ENCODE measurements at regions not wholly inside any gene's neighbourhood (a gene's known extent, or its start where the extent isn't known, plus 50 kb on each side); places are given as distances from the start of the nearest gene placed in this dataset.
A peak's percentile ranks its signal among the peaks of the same experiment; 100 is the strongest.

DNA sequence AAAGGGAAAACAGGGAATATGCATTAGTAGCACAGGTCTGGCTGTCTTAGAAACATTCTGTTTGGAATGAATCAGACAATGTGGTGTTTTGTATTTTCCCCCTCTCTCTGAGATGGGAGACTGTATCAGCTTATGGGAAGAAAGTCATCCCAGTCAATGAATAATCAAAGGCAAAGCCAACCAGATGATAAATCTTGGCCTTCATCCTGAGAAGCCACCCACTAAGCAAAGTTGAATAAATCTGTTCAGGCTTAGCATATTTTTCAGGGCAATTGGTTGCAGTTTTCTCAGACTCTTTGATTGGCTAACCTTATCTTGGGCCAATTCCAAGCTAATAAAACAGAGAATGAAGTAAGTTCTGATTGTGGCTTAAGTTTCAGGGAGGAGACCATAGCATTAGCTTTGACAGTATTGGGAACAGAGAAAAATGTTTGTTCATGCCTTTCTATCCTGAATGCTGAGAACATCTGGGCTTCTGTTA lies 63.6 kb upstream of the ARL8B start:
- Histone ChIP-seq H3K4me3 (ENCODE audit: low read depth, low read length) (no peak overlapping the region), H3K36me3 (replicated peaks) (no peaks in the 10 kb centered on the region), H3K27ac (peak overlapping the region; percentile 56), H3K27me3 (replicated peaks) (no peaks in the 10 kb centered on the region)
- DNase-seq = peak; percentile 33
- in situ Hi-C loops (cut with HindIII; ENCODE audit: low pct_ligation_motif_present, low sequenced_read_pairs) = no loop called here
- TF ChIP-seq, protein P1, sequence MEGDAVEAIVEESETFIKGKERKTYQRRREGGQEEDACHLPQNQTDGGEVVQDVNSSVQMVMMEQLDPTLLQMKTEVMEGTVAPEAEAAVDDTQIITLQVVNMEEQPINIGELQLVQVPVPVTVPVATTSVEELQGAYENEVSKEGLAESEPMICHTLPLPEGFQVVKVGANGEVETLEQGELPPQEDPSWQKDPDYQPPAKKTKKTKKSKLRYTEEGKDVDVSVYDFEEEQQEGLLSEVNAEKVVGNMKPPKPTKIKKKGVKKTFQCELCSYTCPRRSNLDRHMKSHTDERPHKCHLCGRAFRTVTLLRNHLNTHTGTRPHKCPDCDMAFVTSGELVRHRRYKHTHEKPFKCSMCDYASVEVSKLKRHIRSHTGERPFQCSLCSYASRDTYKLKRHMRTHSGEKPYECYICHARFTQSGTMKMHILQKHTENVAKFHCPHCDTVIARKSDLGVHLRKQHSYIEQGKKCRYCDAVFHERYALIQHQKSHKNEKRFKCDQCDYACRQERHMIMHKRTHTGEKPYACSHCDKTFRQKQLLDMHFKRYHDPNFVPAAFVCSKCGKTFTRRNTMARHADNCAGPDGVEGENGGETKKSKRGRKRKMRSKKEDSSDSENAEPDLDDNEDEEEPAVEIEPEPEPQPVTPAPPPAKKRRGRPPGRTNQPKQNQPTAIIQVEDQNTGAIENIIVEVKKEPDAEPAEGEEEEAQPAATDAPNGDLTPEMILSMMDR (IDR thresholded peaks at IDR 0.05; ENCODE audit: low read depth, low read length, missing control alignments) = no peak

GRCh38 chr3:5059782-5060181 lies 62.3 kb upstream of the ARL8B start:
- Histone ChIP-seq H3K4me3 (ENCODE audit: low read depth, low read length) (no peak overlapping the region), H3K36me3 (replicated peaks) (no peaks in the 10 kb centered on the region), H3K27me3 (replicated peaks) (no peaks in the 10 kb centered on the region), H3K27ac (no peak overlapping the region)
- TF ChIP-seq, protein P1 (IDR thresholded peaks at IDR 0.05; ENCODE audit: low read depth, low read length, missing control alignments) = no peak
- DNase-seq = no peak
- in situ Hi-C loops (cut with HindIII; ENCODE audit: low pct_ligation_motif_present, low sequenced_read_pairs) = no loop called here

DNA sequence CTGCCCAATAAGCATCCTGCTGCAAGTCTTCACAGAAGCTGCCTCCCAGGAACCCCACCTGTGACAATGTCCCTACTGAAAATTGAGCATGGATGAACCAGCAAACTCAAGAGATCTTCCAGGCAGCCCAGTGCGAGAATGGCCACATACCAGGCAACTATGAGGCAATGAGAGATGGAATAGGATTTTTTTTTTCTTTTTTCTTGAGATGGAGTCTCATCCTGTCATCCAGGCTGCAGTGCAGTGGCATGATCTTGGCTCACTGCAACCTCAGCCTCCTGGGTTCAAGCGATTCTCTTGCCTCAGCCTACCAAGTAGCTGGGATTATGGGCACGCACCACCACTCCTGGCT lies 60.9 kb upstream of the ARL8B start:
- H3K4me3 ChIP-seq (ENCODE audit: low read depth, low read length) = no peak overlapping the region
- no peak for DNase-seq
- in situ Hi-C loops (cut with HindIII; ENCODE audit: low pct_ligation_motif_present, low sequenced_read_pairs) = no loop called here
- TF ChIP-seq, protein P1 (IDR thresholded peaks at IDR 0.05; ENCODE audit: low read depth, low read length, missing control alignments) = no peak
- no peak overlapping the region for H3K27ac ChIP-seq
- no peaks in the 10 kb centered on the region for H3K27me3 ChIP-seq (replicated peaks)
- no peaks in the 10 kb centered on the region for H3K36me3 ChIP-seq (replicated peaks)

- Histone ChIP-seq H3K27ac (no peak overlapping the region), H3K27me3 (replicated peaks) (no peaks in the 10 kb centered on the region), H3K36me3 (replicated peaks) (no peaks in the 10 kb centered on the region), H3K4me3 (ENCODE audit: low read depth, low read length) (no peak overlapping the region)
- in situ Hi-C loops (cut with HindIII; ENCODE audit: low pct_ligation_motif_present, low sequenced_read_pairs) = no loop called here
- no peak for DNase-seq
- TF ChIP-seq, protein P1 (IDR thresholded peaks at IDR 0.05; ENCODE audit: low read depth, low read length, missing control alignments) = no peak
Observed at GRCh38 chr3:5063724-5064123, 58.4 kb upstream of the ARL8B start.

DNA sequence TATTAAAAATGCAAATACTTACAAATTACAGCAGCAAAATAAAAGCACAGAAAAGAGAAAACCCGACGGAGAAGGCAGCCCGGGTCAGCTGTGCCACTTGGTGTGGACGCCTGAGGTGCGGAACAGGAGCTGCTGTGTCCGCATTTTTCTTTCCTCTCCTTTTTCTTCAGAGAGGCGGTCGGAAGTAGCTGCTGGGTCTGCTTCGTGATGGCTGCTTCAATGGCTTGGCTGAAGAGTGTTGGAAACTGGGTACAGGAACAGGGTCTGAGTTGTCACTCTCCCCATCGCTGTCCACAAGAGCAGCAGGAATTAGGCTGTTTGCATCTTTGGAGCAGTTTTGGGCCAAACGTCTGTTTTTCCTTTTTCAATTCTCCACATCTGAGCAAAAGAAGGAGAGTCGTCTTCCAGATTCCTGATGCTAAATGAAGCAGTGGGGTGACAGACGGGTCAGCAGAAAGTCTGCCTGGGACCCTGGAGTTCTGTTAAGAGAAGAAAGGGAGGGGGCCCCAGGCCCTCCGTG lies 53.5 kb upstream of the ARL8B start:
- Histone ChIP-seq H3K27ac (no peak overlapping the region), H3K36me3 (replicated peaks) (no peaks in the 10 kb centered on the region), H3K4me3 (ENCODE audit: low read depth, low read length) (no peak overlapping the region), H3K27me3 (replicated peaks) (no peaks in the 10 kb centered on the region)
- DNase-seq = no peak
- TF ChIP-seq, protein P1 (IDR thresholded peaks at IDR 0.05; ENCODE audit: low read depth, low read length, missing control alignments) = no peak
- in situ Hi-C loops (cut with HindIII; ENCODE audit: low pct_ligation_motif_present, low sequenced_read_pairs) = no loop called here

GRCh38 chr3:5069627-5070026 lies 52.5 kb upstream of the ARL8B start:
- no peak for DNase-seq
- in situ Hi-C loops (cut with HindIII; ENCODE audit: low pct_ligation_motif_present, low sequenced_read_pairs) = no loop called here
- H3K27ac ChIP-seq = no peak overlapping the region
- H3K27me3 ChIP-seq (replicated peaks) = no peaks in the 10 kb centered on the region
- H3K36me3 ChIP-seq (replicated peaks) = no peaks in the 10 kb centered on the region
- TF ChIP-seq, protein P1 (IDR thresholded peaks at IDR 0.05; ENCODE audit: low read depth, low read length, missing control alignments) = no peak
- H3K4me3 ChIP-seq (ENCODE audit: low read depth, low read length) = no peak overlapping the region

Data from brain microvascular endothelial cell (primary cell).